AG10803 (cell line): ENCODE measurements at regions not wholly inside any gene's neighbourhood (a gene's known extent, or its start where the extent isn't known, plus 50 kb on each side); places are given as distances from the start of the nearest gene placed in this dataset.

Experiments used
- DNase-seq: peaks from one replicate; pipeline ENCODE4 v3.0.0; 2010; ENCODE audit warnings: low read depth
- H3K4me3 ChIP-seq: 2 replicates; pipeline ENCODE4 v1.5.1; 2011; ENCODE audit warnings: mild to moderate bottlenecking, low read length, control low read depth
- TF ChIP-seq, protein P1 (sequence below): conservative IDR thresholded peaks from 2 replicates; pipeline ENCODE4 v1.5.1; 2011; ENCODE audit warnings: mild to moderate bottlenecking, low read length, control low read depth, inconsistent platforms

DNA sequence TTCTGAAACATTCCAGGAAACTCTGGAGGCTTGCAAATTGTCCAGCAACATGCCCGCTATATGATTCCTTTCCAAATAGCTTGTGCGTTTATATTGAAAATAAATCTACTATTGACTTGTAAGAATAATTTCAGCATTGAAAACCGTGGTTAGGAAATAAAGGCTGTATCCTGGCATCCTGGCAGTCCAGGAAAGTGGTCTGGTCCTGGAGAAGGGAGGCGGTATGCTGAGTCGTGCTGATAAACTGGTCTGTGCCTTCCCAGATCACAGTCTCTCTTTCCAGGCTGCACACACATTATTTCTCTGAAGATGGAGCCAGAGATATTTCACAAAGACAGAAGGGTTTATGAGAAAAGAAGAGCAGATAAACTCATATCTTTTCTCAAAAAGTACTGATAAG lies 350.1 kb upstream of the COBL start:
- DNase-seq, result no peak
- TF ChIP-seq, protein P1, sequence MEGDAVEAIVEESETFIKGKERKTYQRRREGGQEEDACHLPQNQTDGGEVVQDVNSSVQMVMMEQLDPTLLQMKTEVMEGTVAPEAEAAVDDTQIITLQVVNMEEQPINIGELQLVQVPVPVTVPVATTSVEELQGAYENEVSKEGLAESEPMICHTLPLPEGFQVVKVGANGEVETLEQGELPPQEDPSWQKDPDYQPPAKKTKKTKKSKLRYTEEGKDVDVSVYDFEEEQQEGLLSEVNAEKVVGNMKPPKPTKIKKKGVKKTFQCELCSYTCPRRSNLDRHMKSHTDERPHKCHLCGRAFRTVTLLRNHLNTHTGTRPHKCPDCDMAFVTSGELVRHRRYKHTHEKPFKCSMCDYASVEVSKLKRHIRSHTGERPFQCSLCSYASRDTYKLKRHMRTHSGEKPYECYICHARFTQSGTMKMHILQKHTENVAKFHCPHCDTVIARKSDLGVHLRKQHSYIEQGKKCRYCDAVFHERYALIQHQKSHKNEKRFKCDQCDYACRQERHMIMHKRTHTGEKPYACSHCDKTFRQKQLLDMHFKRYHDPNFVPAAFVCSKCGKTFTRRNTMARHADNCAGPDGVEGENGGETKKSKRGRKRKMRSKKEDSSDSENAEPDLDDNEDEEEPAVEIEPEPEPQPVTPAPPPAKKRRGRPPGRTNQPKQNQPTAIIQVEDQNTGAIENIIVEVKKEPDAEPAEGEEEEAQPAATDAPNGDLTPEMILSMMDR, result no peak
- H3K4me3 ChIP-seq, result no peak overlapping the region

DNA sequence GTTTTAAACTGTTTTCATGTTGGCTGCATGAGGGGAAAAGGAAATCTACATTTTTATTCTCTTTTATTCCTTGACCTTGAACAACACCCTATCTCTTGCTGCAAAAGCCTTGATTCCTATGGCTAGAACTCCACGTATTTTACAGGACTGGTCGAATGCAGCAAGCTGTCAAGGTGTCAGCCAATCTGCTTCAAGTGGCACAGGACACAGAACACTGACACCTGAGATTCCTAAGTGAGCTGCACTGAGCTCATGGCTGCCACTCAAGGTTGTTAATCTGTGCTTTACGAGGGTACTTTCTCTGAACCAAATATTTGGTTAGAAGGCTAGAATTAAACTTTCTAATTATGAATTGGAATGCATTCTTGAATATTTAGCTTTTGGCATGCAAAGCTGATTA lies 349.7 kb upstream of the COBL start:
- no peak overlapping the region for H3K4me3 ChIP-seq
- TF ChIP-seq, protein P1, result no peak
- no peak for DNase-seq

DNA sequence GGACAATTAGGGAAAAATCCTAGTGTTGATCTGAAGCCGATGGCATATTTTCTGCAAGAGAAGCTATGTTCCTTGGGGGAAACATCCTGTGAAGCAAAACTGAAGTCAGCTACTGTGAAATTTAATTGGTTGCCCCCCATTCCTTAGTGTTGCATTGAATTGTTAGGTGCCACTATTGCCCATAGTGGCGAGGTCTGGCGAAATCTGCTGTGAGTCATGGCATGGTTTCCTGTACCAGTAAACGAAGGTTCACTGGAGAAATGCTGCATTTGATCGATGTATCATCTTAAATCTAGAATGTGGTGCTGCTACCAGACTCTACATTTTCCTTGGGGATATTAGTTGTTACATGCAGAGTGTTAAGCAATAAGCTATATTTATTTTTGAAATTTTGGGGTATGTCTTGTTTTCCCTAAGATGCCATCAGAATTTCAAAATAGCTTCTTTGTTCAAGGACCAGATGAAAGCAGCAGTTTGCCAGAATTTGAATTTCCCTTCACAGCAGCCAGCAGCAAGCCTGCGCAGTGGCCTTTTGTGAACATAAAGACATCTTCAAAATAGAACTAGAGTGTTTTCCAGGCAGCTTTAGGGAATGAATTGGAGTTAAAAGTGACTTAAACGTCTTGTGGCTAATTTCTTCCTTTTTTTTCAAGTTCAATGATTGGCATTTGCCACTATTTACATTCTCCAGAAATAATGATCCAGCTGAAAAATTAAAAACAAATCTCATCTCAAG lies 348.6 kb upstream of the COBL start:
- H3K4me3 ChIP-seq, result no peak overlapping the region
- no peak for DNase-seq
- TF ChIP-seq, protein P1, result no peak

DNA sequence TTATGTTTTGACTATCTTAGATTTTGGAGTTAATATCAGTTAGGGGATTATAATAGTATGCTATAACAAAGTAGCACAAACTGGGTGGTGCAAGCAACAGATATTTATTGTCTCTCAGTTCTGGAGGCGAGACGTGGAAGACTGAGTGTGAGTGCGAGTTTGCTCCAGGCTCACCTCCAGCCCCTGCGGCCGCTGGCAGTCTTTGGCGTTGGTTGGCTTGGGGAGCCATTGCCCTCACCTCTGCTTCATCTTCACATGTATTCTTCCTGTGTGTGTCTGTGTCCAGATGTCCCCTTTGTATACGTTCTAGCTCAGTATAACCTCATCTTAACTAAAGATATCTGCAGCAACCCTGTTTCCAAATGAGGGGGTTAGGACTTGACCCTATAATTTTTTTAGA lies 343.9 kb upstream of the COBL start:
- no peak for DNase-seq
- no peak overlapping the region for H3K4me3 ChIP-seq
- TF ChIP-seq, protein P1, result no peak

DNA sequence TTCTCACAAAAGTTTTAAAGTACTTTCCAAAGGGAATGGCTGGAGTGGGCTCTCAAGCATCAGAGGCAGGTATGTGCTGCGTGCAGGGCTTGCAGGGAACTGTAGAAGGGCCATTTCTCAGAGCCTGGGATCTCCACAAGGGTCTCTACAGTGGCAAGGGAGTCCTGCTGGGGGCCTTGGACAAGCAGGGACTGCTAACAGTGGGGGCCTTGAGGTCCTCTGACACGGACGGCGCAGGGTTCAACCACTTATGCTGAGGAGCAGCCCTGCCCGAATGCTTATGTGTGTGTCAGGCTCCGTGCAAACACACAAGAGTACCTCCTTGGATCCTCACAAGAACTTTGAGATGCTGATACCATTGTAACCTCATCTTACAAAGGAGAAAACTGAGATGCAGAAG lies 342.1 kb upstream of the COBL start:
- DNase-seq, result no peak
- H3K4me3 ChIP-seq, result no peak overlapping the region
- TF ChIP-seq, protein P1, result no peak

DNA sequence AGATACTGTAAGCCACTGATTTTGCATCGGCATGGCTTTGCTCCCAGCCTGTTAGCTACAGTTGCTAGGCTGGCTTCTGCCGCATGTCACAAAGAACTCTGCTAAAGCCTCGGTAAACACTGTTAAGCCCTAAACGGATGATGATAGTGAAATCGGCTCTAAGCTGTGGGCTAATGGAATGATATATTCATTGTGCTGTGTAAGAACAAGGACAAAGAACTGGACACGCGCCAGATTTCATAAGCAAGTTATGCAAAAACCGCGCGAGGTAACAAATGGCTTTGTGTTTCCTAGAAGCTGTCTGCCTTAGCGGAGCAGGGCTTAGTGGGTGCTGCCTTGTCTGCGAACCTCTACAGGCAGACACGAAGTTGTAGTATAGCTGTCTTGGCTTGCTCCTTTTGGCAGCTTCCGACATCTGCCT lies 331.3 kb upstream of the COBL start:
- no peak for DNase-seq
- H3K4me3 ChIP-seq, result no peak overlapping the region
- TF ChIP-seq, protein P1, result no peak

DNA sequence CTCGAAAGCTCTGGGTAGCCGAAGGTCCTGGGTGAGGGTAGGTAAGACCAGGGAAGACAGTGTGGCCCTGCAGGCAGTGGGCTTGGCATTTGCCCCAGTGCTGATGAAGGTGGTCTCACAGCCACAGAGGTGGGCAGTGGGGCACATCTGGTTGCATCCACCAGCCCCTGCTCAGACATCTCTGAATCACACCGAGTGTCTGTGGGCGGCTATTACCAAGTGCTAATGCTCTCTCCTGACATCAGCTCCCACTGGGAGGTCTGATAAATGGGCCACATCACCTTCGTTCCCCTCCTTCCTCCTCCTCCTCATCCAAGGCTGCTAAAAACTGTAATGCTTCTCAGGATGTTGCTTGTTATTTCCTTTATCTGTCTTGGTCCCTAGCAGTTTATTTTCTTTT lies 330.9 kb upstream of the COBL start:
- DNase-seq, result no peak
- TF ChIP-seq, protein P1, result no peak
- no peak overlapping the region for H3K4me3 ChIP-seq
